ENCODE measurements at regions not wholly inside any gene's neighbourhood (a gene's known extent, or its start where the extent isn't known, plus 50 kb on each side); places are given as distances from the start of the nearest gene placed in this dataset.
"Not testable (repeated sequence)": the region's sequence is repeated elsewhere in the genome, so short reads cannot be mapped to it uniquely, and the experiment has no call there.

GRCh38 chr18:14262786-14263185, 130.6 kb upstream of the ZNF519 start:
- TF ChIP-seq CTCF (IDR thresholded peaks at IDR 0.05); POLR2A (IDR thresholded peaks at IDR 0.05); EP300 (IDR thresholded peaks at IDR 0.05; ENCODE audit: low read depth); POLR2AphosphoS5 (IDR thresholded peaks at IDR 0.05): not testable (repeated sequence)
